Fibroblast of the aortic adventitia (primary cell): ENCODE measurements at regions not wholly inside any gene's neighbourhood (a gene's known extent, or its start where the extent isn't known, plus 50 kb on each side); places are given as distances from the start of the nearest gene placed in this dataset.

Source experiments
- DNase-seq: peaks from one replicate; pipeline ENCODE4 v3.0.0-alpha.2; 2010; ENCODE audit warnings: low read depth
- H3K4me3 ChIP-seq: 2 replicates; pipeline ENCODE4 v1.5.1; 2011; ENCODE audit warnings: low read depth, mild to moderate bottlenecking, control low read depth, low read length, moderate library complexity
- CTCF ChIP-seq: IDR thresholded peaks from 2 replicates; pipeline ENCODE4 v1.5.1; 2011; ENCODE audit warnings: mild to moderate bottlenecking, low read length, control low read depth, inconsistent platforms; ENCODE audit not compliant: insufficient read depth

- no peak overlapping the region for H3K4me3 ChIP-seq
- no peak for TF ChIP-seq CTCF
- no peak for DNase-seq
Observed at GRCh38 chr9:82081496-82081895, 92.9 kb downstream of the SPATA31D1 start.

GRCh38 chr9:82082563-82082962 lies 94.0 kb downstream of the SPATA31D1 start:
- DNase-seq = no peak
- TF ChIP-seq CTCF = no peak
- H3K4me3 ChIP-seq = no peak overlapping the region

- TF ChIP-seq CTCF = no peak
- no peak overlapping the region for H3K4me3 ChIP-seq
- DNase-seq = no peak
Observed at GRCh38 chr9:82088591-82088990, 100.0 kb downstream of the SPATA31D1 start.

GRCh38 chr9:82090046-82090445 lies 101.5 kb downstream of the SPATA31D1 start:
- no peak for TF ChIP-seq CTCF
- no peak for DNase-seq
- no peak overlapping the region for H3K4me3 ChIP-seq

GRCh38 chr9:82091100-82091499 lies 102.5 kb downstream of the SPATA31D1 start:
- no peak overlapping the region for H3K4me3 ChIP-seq
- no peak for TF ChIP-seq CTCF
- DNase-seq = peak; percentile 33

- no peak for DNase-seq
- no peak overlapping the region for H3K4me3 ChIP-seq
- no peak for TF ChIP-seq CTCF
Observed at GRCh38 chr9:82091610-82092009, 103.0 kb downstream of the SPATA31D1 start.

GRCh38 chr9:82101475-82101874 lies 112.9 kb downstream of the SPATA31D1 start:
- no peak for TF ChIP-seq CTCF
- H3K4me3 ChIP-seq = no peak overlapping the region
- DNase-seq = no peak
